H1 (cell line): ENCODE measurements at regions not wholly inside any gene's neighbourhood (a gene's known extent, or its start where the extent isn't known, plus 50 kb on each side); places are given as distances from the start of the nearest gene placed in this dataset.

Experiments used
- CTCF ChIA-PET: fragments of 300-600 bp; sonication (Branson Sonifier 250); formaldehyde crosslinking; loops from one replicate; lab custom pipeline; 2021; ENCODE audit not compliant: partially characterized antibody; lab: Charles Lee
- POLR2A ChIA-PET: fragments of 300-600 bp; sonication (Branson Sonifier 250); formaldehyde crosslinking; loops from one replicate; lab custom pipeline; 2021; ENCODE audit warnings: inconsistent platforms; ENCODE audit not compliant: partially characterized antibody; lab: Charles Lee
- DNase-seq, 2 experiments: peaks; one replicate each; pipeline versions ENCODE4 v3.0.0 to v3.0.0-alpha.2; 2010 to 2022; ENCODE audit warnings: low spot score in 2 of 2, low read depth in 1 of 2, mixed read lengths in 1 of 2
- FAIRE-seq: peaks from 2 replicates; lab custom pipeline; 2011; peaks lifted over from hg19 to GRCh38; lab: Jason Lieb, UNC
- H2AFZ ChIP-seq: 2 replicates; pipeline ENCODE4 v1.8.1; 2012; ENCODE audit warnings: low read length, inconsistent platforms
- H2AK5ac ChIP-seq: 2 replicates; pipeline ENCODE4 v1.6.1; 2013; ENCODE audit warnings: low read depth, low read length
- H2BK120ac ChIP-seq: replicated peaks from 2 replicates; pipeline ENCODE3; 2013; ENCODE audit warnings: low read depth, low read length, inconsistent platforms
- H2BK12ac ChIP-seq: 2 replicates; pipeline ENCODE4 v1.6.1; 2013; ENCODE audit warnings: low read depth, low read length
- H2BK15ac ChIP-seq: 2 replicates; pipeline ENCODE4 v1.6.1; 2013; ENCODE audit warnings: low read length
- H2BK20ac ChIP-seq: 2 replicates; pipeline ENCODE4 v1.6.1; 2013; ENCODE audit warnings: low read length
- H2BK5ac ChIP-seq: 2 replicates; pipeline ENCODE4 v1.6.1; 2013; ENCODE audit warnings: low read depth, low read length
- H3K14ac ChIP-seq: 2 replicates; pipeline ENCODE4 v1.6.1; 2013; ENCODE audit warnings: inconsistent platforms; ENCODE audit not compliant: insufficient read length
- H3K18ac ChIP-seq: 2 replicates; pipeline ENCODE4 v1.6.1; 2013; ENCODE audit warnings: low read length; ENCODE audit errors: extremely low read depth
- H3K23ac ChIP-seq: 2 replicates; pipeline ENCODE4 v1.6.1; 2013; ENCODE audit warnings: inconsistent platforms; ENCODE audit not compliant: insufficient read length
- H3K23me2 ChIP-seq: 2 replicates; pipeline ENCODE4 v1.6.1; 2013; ENCODE audit warnings: low read depth, low read length
- H3K27ac ChIP-seq: 2 replicates; pipeline ENCODE4 v1.6.1; 2011; ENCODE audit warnings: low read depth, low read length, inconsistent platforms
- H3K27me3 ChIP-seq, 4 experiments: replicated peaks in 1 of 4; 1 replicate in 1 of 4; 2 replicates in 3 of 4; pipeline versions ENCODE4 v1.6.1 to v1.8.1; 2011 to 2013; ENCODE audit warnings: low read length in 3 of 4, mild to moderate bottlenecking in 3 of 4, inconsistent platforms in 2 of 4, mixed read lengths in 2 of 4, moderate library complexity in 1 of 4; ENCODE audit not compliant: control insufficient read depth in 3 of 4, insufficient read depth in 3 of 4; ENCODE audit errors: extremely low read depth in 1 of 4
- H3K36me3 ChIP-seq, 4 experiments: 2 replicates each; pipeline versions ENCODE4 v1.6.1 to v1.8.1; 2011 to 2013; ENCODE audit warnings: mild to moderate bottlenecking in 4 of 4, low read length in 3 of 4, moderate library complexity in 2 of 4, control low read depth in 1 of 4, inconsistent platforms in 1 of 4; ENCODE audit not compliant: insufficient read depth in 4 of 4, control insufficient read depth in 2 of 4
- H3K4ac ChIP-seq: replicated peaks from 2 replicates; pipeline ENCODE3; 2013; ENCODE audit warnings: low read length, low read depth, mixed read lengths, inconsistent platforms; ENCODE audit not compliant: insufficient read length
- H3K4me1 ChIP-seq, 4 experiments: replicated peaks in 1 of 4; 1 replicate in 1 of 4; 2 replicates in 3 of 4; pipeline versions ENCODE4 v1.6.1 to v1.8.1; 2011 to 2013; ENCODE audit warnings: low read length in 3 of 4, inconsistent platforms in 2 of 4, mixed read lengths in 1 of 4; ENCODE audit not compliant: insufficient read depth in 4 of 4, control insufficient read depth in 3 of 4
- H3K4me2 ChIP-seq, 2 experiments: 2 replicates each; pipeline versions ENCODE4 v1.6.1 to v1.8.1; 2011 to 2013; ENCODE audit warnings: low read depth in 2 of 2, low read length in 2 of 2, control low read depth in 1 of 2, inconsistent platforms in 1 of 2, mild to moderate bottlenecking in 1 of 2; ENCODE audit not compliant: insufficient read depth in 1 of 2
- H3K4me3 ChIP-seq, 4 experiments: fragments of 200-600, 300-600 bp in 1 of 4; sonication (generic), shearing (Covaris generic), sonication (Bioruptor Twin) in 1 of 4; 2 replicates each; pipeline versions ENCODE4 v1.5.1 to v1.8.1; 2011 to 2016; ENCODE audit warnings: low read length in 4 of 4, low read depth in 3 of 4, control low read depth in 2 of 4, inconsistent platforms in 2 of 4, mild to moderate bottlenecking in 2 of 4, mixed read lengths in 1 of 4, moderate library complexity in 1 of 4; ENCODE audit not compliant: insufficient read depth in 2 of 4; ENCODE audit errors: extremely low read depth in 1 of 4
- H3K56ac ChIP-seq: replicated peaks from 2 replicates; pipeline ENCODE3; 2013; ENCODE audit warnings: low read depth, mild to moderate bottlenecking, mixed read lengths, low read length, inconsistent platforms; ENCODE audit not compliant: insufficient read length
- H3K79me1 ChIP-seq: 2 replicates; pipeline ENCODE4 v1.6.1; 2013; ENCODE audit warnings: low read depth, low read length, control low read depth
- H3K79me2 ChIP-seq, 2 experiments: 2 replicates each; pipeline versions ENCODE4 v1.6.1 to v1.8.1; 2012 to 2013; ENCODE audit warnings: low read length in 2 of 2, mild to moderate bottlenecking in 2 of 2, inconsistent platforms in 1 of 2; ENCODE audit not compliant: insufficient read depth in 2 of 2, control insufficient read depth in 1 of 2
- H3K9ac ChIP-seq, 4 experiments: replicated peaks in 1 of 4; 1 replicate in 1 of 4; 2 replicates in 3 of 4; pipeline versions ENCODE4 v1.6.1 to v1.8.1; 2011 to 2013; ENCODE audit warnings: low read depth in 3 of 4, low read length in 3 of 4, control low read depth in 2 of 4, mild to moderate bottlenecking in 2 of 4, moderate library complexity in 2 of 4, inconsistent platforms in 1 of 4; ENCODE audit errors: extremely low read depth in 1 of 4
- H3K9me3 ChIP-seq, 2 experiments: 2 replicates each; pipeline versions ENCODE4 v1.6.1 to v1.8.1; 2012 to 2013; ENCODE audit warnings: mild to moderate bottlenecking in 2 of 2, moderate library complexity in 2 of 2, control low read depth in 1 of 2, inconsistent platforms in 1 of 2, low read depth in 1 of 2, low read length in 1 of 2, mixed read lengths in 1 of 2; ENCODE audit not compliant: insufficient read depth in 2 of 2
- H4K20me1 ChIP-seq, 2 experiments: replicated peaks in 1 of 2; 2 replicates each; pipeline versions ENCODE3 to v1.8.1; 2011 to 2013; ENCODE audit warnings: inconsistent platforms in 2 of 2, low read length in 2 of 2, mild to moderate bottlenecking in 1 of 2; ENCODE audit not compliant: insufficient read depth in 2 of 2, control insufficient read depth in 1 of 2
- H4K5ac ChIP-seq: 2 replicates; pipeline ENCODE4 v1.6.1; 2013; ENCODE audit warnings: low read length, low read depth, mixed read lengths, inconsistent platforms; ENCODE audit not compliant: insufficient read length
- H4K8ac ChIP-seq: 2 replicates; pipeline ENCODE4 v1.8.0; 2013; ENCODE audit warnings: mild to moderate bottlenecking, moderate library complexity, low read length, inconsistent platforms; ENCODE audit not compliant: insufficient read depth; ENCODE audit errors: extremely low read depth
- H4K91ac ChIP-seq: replicated peaks from 2 replicates; pipeline ENCODE3; 2013; ENCODE audit warnings: low read length, mixed read lengths, inconsistent platforms; ENCODE audit not compliant: insufficient read length
- RNF2 ChIP-seq: fragments of 200-900, 300-1000 bp; sonication (generic); IDR thresholded peaks from 2 replicates; pipeline ENCODE4 v1.7.1; 2016; ENCODE audit warnings: borderline replicate concordance, low read depth, mild to moderate bottlenecking, antibody characterized with exemption, low read length; ENCODE audit not compliant: poor library complexity, severe bottlenecking; ENCODE audit errors: missing control alignments
- WGBS, 2 experiments: shearing (Covaris generic) in 1 of 2; methylation state at CpG; one replicate each; pipeline versions ENCODE4 v1.1.6 to v1.1.7; 2013 to 2015; ENCODE audit warnings: low lambda C conversion rate in 2 of 2, mixed read lengths in 2 of 2, inconsistent platforms in 1 of 2, low coverage in 1 of 2, missing lambda C conversion rate in 1 of 2; ENCODE audit not compliant: insufficient replicate concordance in 2 of 2, insufficient coverage in 1 of 2, insufficient read length in 1 of 2; ENCODE audit errors: extremely low coverage in 1 of 2, missing lambda C conversion rate in 1 of 2; 5-methylcytosine and 5-hydroxymethylcytosine counted together

- Histone ChIP-seq H4K20me1 (peaks cover 1 to 4% of the 10 kb centered on the region in 2 experiments), H3K9ac (no peak overlapping the region)
- no peak for FAIRE-seq
Measured at GRCh38 chr16:85426806-85427205, 186.3 kb upstream of the GSE1 start.

More at GRCh38 chr16:85426806-85427205, 186.3 kb upstream of the GSE1 start:
- Histone ChIP-seq H2BK12ac (no peak overlapping the region), H3K23me2 (peaks cover 10% of the 10 kb centered on the region; the same call in 1 of the 2 replicates), H3K18ac (no peak overlapping the region), H2BK5ac (no peak overlapping the region), H4K91ac (no peak overlapping the region), H2AK5ac (0 out of 2 replicates have a peak overlapping the region, but pooled peaks have one; percentile 82), H3K27ac (no peak overlapping the region), H3K4me2 (no peak overlapping the region), H2BK20ac (no peak overlapping the region), H3K23ac (no peak overlapping the region), H3K14ac (no peak overlapping the region), H3K36me3 (no peaks in the 10 kb centered on the region), H3K79me2 (no peaks in the 10 kb centered on the region), H3K4me3 (no peak overlapping the region), H3K79me1 (no peaks in the 10 kb centered on the region), H3K4ac (no peak overlapping the region), H3K56ac (no peak overlapping the region), H4K8ac (no peak overlapping the region), H4K5ac (no peak overlapping the region), H3K4me1 (peaks cover 0 to 18% (median 4%) of the 10 kb centered on the region in 4 experiments; a peak in 5 of 7 replicates), H2BK15ac (no peak overlapping the region), H3K27me3 (no peaks in the 10 kb centered on the region), H2AFZ (no peak overlapping the region), H3K9me3 (no peaks in the 10 kb centered on the region), H2BK120ac (no peak overlapping the region)
- no peak for TF ChIP-seq RNF2
- ChIA-PET CTCF (interaction anchor here (0.6 to 13.4 kb wide), 15 partner anchors 9 to 175 kb away, joined by 3 to 178 read pairs (median 4); no protein-coding TSS in a partner anchor), POLR2A (interaction anchor here (1.2 kb wide), 1 partner anchor 21 kb away, joined by 3 read pairs; no protein-coding TSS in a partner anchor)
- 88% methylated on average over 2 of the region's 2 CpGs; no CpG with 5 or more reads in 1 of the 2 experiments for WGBS, 2 experiments
- DNase-seq = no peak
